Astrocyte of the hippocampus (primary cell): ENCODE measurements at regions not wholly inside any gene's neighbourhood (a gene's known extent, or its start where the extent isn't known, plus 50 kb on each side); places are given as distances from the start of the nearest gene placed in this dataset.
"Not testable (repeated sequence)": the region's sequence is repeated elsewhere in the genome, so short reads cannot be mapped to it uniquely, and the experiment has no call there.

Source experiments
- DNase-seq: peaks from one replicate; pipeline ENCODE4 v3.0.0; 2011; ENCODE audit warnings: low read depth, low spot score

DNA sequence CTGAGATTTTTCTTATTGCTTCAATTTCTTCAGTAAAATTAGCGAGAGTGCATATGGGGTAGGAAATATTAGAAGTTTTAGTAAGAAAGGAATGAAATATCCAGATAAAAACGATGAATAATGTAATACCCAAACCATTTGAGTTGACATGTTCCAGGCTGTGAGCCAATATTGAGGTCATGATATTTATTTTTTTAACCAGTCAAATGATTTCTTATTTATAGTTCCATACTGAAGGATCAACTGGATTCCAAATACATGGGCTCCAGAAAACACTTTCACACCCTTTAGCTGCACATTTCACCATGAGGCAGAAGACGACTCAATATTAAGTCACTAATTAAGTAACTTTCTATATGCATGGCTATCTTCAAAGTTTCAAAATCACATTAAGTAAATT is 312.5 kb downstream of the PPP1R3A start:
- DNase-seq = no peak

DNA sequence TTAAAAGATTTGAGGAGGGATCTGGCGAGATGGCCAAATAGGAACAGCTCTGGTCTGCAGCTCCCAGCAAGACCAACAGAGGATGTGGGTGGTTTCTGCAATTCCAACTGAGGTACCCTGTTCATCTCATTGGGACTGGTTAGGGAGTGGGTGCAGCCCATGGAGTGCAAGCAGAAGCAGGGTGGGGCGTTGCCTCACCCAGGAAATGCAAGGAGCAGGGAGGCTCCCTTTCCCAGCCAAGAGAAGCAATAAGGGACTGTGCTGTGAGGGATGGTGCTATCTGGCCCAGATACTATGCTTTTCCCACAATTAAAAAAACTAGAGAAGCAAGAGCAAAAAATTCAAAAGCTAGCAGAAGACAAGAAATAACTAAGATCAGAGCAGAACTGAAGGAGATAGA is 318.4 kb downstream of the PPP1R3A start:
- DNase-seq = not testable (repeated sequence)

DNA sequence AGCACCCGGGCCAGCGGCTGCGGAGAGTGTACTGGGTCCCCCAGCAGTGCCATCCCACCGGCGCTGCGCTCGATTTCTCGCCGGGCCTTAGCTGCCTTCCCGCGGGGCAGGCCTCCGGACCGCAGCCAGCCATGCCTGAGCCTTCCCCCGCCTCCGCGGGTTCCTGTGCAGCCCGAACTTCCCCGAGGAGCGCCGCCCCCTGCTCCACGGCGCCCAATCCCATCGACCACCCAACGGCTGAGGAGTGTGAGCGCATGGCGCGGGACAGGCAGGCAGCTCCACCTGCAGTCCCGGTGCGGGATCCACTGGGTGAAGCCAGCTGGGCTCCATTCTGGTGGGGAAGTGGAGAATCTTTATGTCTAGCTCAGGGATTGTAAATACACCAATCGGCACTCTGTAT is 325.4 kb downstream of the PPP1R3A start:
- DNase-seq = not testable (repeated sequence)

DNA sequence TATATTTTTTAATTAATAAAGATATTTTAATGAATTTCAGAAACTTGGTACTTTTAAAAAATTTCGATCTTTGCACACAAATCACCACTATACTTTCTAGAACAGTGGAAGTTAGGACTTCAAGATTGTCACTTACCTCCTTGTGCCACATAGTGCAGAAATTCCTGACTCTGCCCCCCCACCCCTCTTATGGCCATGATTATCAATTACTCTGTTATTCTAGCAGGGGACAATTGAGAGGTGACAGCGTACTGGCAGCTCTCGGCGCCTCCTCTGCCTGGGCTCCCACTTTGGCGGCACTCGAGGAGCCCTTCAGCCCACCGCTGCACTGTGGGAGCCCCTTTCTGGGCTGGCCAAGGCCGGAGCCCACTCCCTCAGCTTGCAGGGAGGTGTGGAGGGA is 325.9 kb downstream of the PPP1R3A start:
- not testable (repeated sequence) for DNase-seq

DNA sequence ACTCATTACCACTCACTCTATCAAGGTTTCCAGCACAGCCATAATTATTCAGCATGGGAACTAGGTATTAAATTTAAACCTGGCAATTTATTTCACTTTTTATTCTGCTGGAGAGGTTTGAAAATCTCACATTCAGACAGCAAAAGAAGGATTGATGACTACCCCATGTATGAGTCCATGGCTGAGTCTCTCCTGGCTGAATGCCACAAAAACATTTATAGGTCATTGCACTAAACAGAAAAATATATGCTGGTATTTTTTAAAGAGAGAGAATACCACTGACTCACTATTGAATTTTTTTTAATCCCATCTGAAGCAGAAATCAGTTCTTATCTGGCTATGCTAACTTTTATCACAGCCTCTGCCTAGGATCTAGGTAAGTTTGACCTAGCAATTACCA is 336.3 kb downstream of the PPP1R3A start:
- DNase-seq = peak; percentile 27

DNA sequence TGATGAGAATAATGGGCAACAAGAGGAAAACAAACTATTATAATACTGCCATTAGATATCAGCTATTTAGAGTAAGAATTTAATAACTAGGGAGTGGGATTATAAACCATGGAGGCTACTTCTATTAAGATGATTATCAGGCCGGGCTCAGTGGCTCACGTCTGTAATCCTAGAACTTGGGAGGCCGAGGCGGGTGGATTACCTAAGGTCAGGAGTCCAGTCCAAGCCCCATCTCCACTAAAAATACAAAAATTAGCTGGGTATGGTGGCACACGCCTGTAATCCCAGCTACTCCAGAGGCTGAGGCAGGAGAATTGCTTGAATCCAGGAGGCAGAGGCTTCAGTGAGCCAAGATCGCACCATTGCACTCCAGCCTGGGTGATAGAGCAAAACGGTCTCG is 355.6 kb downstream of the PPP1R3A start:
- DNase-seq = not testable (repeated sequence)

DNA sequence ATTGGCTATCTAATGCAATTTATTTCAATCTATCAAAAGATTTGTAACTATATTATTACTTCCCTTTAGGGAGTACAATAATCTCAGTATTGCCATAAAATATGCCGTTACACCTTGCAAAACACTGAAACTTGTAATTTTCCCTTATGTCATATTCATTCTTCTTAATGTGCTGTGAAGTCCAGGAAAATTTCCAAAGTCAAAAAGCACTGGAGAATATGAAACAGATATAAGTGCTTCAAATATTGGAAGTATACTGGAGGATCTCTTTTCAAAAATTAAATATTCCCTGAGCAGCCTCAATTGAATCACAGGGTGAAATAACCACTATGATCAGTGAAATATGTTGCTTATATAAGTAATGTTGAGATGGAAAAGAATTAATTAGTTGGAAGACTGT is 356.0 kb downstream of the PPP1R3A start:
- no peak for DNase-seq

DNA sequence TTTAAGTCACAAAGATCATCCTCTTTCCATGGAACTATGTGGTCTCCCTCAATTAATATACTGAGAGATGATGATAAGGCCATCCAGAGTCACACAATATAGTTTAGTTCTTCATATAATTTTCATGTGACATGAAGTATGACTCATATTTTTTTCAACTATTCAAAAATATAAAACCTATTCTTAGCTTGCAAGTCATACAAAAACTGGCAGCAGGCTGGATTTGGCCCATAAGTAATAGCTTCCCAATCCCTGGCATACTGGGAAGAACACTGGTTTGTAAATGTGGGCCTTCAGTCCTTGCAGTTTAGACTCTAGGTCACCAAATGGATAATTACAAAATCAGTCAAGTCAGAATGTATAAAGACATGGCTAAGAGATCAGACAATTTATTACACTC is 356.6 kb downstream of the PPP1R3A start:
- no peak for DNase-seq

DNA sequence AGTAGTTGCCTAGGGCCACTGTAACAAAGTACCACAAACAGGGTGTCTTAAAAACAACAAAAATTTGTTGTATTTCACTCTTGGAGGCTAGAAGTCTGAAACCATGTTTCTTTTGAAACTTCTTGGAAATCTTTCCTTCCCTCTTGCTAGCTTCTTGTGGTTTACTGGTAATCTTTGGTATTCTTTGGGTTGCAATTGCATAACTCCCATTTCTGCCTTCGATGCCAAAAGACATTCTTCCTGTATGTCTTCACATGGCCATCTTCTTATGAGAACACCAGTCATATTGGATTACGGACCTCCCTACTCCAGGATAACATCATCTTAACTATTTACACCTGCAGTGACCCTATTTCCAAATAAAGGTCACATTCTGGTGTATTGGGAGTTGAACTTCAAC is 357.4 kb downstream of the PPP1R3A start:
- peak; percentile 41 for DNase-seq

DNA sequence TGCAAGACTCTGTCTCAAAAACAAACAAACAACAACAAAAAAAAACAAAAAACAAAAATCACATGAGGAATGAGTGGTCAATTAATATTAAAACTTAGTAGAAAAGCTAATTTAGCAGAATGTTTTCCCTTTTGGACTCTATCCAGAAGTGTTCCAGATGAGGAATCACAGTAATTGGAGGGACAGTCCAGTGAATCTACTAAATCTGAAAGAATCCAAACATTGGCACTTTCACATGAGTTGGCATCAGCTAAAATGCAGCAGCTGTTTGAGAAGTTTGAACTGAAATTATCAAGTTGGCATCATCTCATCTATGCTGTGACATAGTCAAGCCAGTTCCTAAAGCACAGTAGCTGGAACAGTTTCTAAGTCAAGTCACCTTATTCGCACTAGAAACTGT is 367.8 kb downstream of the PPP1R3A start:
- no peak for DNase-seq

DNA sequence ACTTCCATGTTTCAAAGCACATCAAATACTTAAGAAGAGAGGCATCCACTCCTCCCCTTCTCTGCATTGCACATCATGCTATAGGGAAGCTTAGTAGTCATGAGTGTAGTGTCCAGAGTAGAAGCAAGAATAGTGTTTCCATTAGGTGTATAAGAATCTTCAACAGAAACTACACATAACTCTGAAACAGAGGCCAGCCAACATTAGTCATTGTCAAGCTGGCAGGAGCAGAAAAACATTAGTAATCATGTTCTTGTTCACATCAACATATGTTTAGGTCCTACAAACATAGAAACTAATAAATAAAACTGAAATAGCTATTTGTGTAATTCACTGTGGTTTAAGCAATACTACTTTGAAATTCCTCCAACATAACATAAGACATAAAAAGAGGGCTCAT is 370.2 kb downstream of the PPP1R3A start:
- DNase-seq = no peak

DNA sequence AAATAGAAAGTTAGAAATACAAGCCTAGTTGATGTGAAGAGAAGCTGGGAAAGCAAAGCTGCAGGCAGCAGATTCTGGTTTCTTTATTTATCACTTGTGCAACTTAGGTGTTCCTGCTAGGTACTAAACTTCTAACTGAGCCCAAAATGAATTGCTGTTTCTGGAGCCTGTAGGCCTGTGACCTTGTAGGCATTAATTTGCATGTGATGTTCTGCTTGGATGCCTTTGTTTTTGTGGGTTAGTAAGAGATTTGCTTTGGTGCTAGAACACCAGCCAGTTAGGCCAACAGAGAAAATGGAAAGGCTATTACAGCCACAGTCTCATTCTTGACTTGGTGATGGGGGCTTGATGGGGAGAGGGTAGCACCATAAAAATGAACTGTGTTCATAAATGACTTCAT is 370.7 kb downstream of the PPP1R3A start:
- no peak for DNase-seq

DNA sequence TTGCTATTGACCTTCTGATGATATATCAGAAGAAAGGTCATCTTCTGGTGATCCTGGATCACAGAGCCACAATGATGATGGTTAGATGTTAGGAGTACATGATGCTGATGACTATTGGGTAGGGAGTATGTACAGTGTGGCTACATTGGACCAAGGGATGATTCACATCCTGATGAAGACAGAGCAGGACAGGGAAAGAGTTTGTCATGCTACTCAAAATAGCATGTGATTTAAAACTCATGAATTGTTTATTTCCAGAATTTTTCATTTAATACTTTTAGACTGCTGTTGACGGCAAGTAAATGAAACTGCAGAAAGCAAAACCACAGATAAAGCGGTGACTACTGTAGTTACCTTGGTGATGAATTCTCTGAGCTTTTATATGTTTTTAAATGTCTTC is 397.3 kb downstream of the PPP1R3A start:
- no peak for DNase-seq

DNA sequence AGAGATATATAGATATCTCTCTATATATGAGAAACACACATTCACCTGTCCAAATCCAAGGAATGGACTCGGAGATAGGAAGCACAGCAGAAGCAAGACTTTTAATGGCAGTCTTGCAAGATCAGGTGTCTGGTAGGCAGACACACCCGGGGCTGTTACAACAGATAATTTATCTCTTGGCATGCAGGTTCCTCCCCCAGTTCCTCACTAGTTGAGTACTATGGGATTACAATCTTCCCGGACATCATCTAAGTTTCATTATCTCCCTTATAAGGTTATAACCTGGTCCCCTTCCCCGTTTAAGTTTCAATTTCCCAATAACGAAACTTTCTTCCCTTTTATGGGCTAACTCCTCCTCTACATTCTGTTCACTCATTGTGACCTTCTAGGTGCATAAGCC is 399.3 kb downstream of the PPP1R3A start:
- no peak for DNase-seq

DNA sequence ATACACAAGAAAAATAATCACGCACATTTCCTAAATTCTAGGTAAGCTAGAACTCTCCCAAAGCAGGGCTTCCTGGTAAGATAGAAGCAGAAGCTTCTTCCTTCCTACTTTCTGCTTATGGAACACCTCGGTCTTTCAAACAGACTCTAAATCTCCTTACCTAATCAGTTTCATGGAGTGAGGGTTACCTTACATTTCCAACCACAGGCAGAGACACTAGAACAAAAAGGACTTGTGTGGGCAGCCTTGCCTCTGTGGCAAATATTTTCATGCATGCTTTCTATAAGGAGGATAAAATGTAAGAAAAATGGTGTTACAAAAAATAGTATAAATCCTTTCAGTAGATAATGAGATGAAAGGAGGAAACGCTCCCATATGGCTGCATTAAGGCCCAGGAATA is 386.3 kb upstream of the SMIM30 start:
- DNase-seq = no peak

DNA sequence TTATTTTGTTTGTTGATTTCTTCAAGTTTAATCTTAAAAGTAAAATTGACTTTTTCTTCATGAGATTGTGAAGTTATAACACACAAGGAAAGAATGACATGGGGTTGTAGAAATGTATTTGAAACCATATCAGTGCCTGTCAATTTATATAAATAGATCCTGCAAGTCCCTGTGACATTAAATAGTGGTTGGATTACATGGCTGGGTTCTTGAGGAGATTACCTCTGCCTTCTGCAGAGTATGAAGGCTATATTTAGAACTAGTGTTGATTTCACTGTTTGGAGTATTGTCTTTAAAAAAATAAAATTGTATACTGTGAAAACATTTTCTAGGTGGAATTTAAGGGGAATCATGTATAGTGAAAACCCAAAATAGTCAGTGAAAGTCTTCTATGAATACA is 385.8 kb upstream of the SMIM30 start:
- no peak for DNase-seq

DNA sequence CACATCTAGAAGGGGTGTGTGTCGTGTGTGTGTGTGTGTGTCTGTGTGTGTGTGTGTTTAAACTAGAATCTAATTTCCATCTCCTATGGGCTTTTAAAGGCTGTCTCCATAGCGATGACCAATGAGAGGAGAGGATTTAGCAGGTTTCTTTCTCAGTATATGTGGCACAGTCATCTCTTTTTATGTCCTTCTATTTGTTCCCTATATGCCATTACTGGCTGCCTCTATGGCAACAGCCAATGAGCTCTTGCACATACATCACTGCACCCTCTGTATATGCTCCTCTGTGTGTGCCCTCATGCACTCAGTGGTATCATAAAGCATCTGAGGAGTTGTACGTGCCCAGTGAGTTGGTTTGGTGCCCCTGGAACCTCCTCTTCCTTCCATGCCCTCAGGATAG is 378.2 kb upstream of the SMIM30 start:
- not testable (repeated sequence) for DNase-seq

DNA sequence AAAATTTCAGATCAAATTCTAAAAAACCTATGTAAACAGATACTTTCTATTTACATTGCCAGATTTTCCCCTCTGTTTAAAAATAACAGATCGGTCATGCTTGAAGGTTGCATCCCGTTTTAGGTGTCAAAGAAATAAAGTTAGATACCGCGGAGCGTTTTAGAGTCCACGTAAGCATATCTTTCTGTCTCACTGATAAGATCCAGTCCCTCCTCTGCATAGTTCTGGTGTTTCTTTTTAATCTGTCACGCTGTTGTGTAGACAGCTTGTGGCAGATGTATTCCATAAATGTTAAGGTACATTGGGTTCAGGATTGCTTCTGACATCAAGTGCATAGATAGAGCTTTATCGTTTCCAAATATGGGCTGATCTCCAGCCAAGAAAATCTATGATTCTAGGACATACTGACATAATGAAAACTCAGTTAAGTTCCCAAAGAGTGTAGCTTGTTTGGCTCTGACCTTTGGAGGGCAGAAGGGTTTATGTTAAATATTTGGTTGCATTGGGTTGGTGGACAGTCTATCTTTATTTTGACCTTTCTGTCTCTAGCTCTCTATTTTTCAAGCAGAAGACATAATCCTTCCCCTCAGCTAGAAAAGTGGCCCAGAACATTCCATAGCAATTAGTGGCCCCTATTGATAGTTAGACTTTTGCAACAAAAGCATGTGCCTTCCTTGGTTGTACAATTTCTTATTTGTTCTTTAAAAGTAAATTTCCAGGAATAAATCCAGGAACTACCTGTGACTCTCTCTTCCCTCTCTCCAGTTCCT is 376.6 kb upstream of the SMIM30 start:
- not testable (repeated sequence) for DNase-seq

DNA sequence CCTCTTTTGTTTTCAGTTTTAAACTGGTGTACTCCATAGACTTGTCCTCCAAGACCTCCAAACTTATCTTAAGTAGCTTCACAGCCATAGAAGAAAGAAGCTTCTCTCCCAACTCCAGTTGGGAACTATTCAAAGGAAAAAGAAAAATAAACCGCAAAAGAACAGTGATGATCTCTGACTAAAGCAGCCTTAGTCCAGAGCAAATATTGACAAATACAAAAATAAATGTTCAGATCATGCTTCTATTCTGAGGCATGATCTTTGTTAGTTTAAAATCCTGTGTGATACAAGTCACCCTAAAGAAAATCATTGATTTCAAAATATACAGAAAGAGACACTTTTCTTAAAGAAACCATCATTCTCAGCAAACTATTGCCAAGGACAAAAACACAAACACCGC is 373.0 kb upstream of the SMIM30 start:
- DNase-seq = no peak

DNA sequence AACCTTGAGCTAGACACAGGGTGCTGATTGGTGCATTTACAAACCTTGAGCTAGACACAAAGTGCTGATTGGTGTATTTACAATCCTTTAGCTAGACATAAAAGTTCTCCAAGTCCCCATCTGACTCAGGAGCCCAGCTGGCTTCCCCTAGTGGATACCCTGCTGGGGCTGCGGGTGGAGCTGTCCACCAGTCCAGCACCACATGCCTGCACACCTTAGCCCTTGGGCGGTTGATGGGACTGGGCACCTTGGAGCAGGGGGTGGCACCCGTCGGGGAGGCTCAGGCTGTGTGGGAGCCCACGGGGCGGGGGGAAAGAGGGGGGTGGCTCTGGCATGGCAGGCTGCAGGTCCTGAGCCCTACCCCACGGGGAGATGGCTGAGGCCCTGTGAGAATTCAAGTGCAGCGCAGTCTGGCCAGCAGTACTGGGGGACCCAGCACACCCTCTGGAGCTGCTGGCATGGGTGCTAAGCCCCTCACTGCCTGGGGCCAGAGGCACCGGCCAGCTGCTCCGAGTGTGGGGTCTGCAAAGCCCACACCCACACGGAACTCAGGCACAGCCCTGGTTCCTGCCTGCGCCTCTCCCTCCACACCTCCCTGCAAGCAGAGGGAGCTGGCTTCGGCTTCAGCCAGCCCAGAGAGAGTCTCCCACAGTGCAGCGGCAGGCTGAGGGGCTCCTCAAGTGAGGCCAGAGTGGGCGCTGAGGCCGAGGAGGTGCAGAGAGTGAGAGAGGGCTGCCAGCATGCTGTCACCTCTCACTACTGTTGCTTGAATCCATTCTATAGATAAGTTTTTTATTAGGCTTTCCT is 369.8 kb upstream of the SMIM30 start:
- no peak for DNase-seq

DNA sequence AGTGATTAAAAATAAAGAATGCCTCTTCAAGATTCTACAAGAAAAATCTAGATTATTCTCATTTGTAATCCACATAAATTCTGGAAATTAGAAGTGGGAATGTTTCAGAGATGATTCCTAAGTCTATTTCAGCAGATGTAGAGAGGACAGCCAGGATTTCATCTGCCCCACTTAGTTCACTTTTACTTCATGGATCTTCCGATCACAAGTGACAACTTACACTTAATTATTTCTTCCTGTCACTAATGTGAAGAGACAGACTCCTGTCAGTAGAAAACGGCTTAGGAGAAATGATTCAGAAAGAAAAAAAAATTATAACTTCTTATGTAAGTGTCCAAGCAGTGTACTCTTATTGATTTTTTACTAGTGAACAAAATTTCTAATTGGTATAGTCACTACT is 368.2 kb upstream of the SMIM30 start:
- DNase-seq = no peak

DNA sequence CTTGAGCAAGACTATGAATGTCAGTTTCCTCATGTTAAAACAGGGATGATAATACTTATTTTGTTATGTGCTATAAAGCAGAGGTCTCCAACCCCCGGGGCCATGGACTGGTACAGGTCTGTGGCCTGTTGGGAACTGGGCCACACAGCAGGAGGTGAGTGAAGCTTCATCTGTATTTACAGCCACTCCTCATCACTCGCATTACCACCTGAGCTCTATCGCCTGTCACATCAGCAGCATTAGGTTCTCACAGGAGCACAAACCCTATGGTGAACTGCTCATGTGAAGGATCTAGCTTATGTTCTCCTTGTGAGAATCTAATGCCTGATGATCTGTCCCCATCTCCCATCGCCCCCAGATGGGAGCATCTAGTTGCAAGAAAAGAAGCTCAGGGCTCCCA is 365.3 kb upstream of the SMIM30 start:
- no peak for DNase-seq

DNA sequence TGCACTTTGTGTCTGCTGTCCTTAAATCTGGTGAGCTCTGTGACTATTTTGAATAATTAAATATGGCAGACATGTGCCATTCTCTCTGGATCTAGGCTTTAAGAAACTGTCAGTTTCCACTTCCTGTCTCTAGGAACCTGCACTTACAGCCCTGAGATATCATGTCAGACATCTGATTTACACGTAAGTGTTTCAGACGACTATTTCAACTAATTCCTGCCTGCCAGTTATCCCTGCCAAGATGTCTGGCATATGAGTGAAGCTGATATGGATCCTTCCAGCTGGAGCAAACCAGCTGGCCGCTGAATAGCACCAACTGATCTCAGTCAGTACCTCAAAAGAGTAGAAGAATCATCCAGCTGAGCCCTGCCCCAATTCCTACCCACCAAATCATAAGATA is 362.2 kb upstream of the SMIM30 start:
- no peak for DNase-seq
